Mammary epithelial cell (primary cell): ENCODE measurements at regions not wholly inside any gene's neighbourhood (a gene's known extent, or its start where the extent isn't known, plus 50 kb on each side); places are given as distances from the start of the nearest gene placed in this dataset.

Experiments
- CTCF ChIP-seq, 2 donors: IDR thresholded peaks in 1 of 2; conservative IDR thresholded peaks in 1 of 2; 2 replicates each; pipeline ENCODE4 v1.5.1; 2011 to 2012; ENCODE audit warnings: inconsistent platforms in 2 of 2, low read length in 2 of 2, mild to moderate bottlenecking in 2 of 2, control low read depth in 1 of 2, low read depth in 1 of 2; ENCODE audit not compliant: insufficient read depth in 1 of 2; ENCODE audit errors: extremely low read depth in 1 of 2
- EZH2 ChIP-seq: IDR thresholded peaks from 2 replicates; pipeline ENCODE4 v1.6.1; 2012; ENCODE audit warnings: low read length, inconsistent platforms, borderline replicate concordance

GRCh38 chr10:84903320-84903719 lies 574.9 kb downstream of the CCSER2 start:
- TF ChIP-seq CTCF (conservative IDR thresholded peaks at IDR 0.05 in 1 of 2, IDR thresholded peaks at IDR 0.05 in 1 of 2; ENCODE audit: extremely low read depth in 1 of 2, insufficient read depth in 1 of 2, low read depth in 1 of 2, low read length in 2 of 2) (no peak), EZH2 (no peak)
